ENCODE measurements at regions not wholly inside any gene's neighbourhood (a gene's known extent, or its start where the extent isn't known, plus 50 kb on each side); places are given as distances from the start of the nearest gene placed in this dataset.

DNA sequence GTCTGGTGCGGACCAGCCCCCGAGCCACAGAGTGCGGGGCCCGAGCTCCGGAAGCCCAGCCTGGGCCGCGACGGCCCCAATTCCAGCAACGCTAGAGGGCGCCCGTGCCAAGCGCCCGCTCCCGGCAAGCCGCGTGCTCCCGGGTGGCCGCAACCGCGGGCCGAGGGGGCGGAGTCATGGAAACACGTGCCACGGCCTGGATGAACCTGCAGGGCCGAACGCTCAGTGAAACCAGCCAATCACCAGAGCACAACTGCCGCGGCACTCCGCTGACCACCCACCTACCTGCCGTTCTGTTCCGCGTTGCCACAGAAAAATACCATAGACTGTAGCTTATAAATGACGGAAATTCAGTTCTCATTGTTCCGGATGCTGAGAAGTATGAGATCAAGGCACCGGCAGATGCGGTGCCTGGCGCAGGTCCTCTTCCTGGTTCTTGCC is 85.7 kb upstream of the FOXC1 start:
- H3K9me3 ChIP-seq (ENCODE audit: control insufficient read depth, low read length), result no peaks in the 10 kb centered on the region
- H3K9ac ChIP-seq (ENCODE audit: extremely low read depth, low read length, poor library complexity, severe bottlenecking), result no peak overlapping the region
- Mint-ChIP-seq H3K4me3 (no peak overlapping the region), H3K9me3 (peaks cover 1% of the 10 kb centered on the region), H3K27me3 (ENCODE audit: insufficient read depth) (peaks cover 79% of the 10 kb centered on the region), H3K36me3 (ENCODE audit: low read depth) (no peaks in the 10 kb centered on the region), H3K4me1 (peaks cover 13% of the 10 kb centered on the region), H3K27ac (no peak overlapping the region)
- peaks cover 58% of the 10 kb centered on the region for H3K27me3 ChIP-seq (ENCODE audit: control insufficient read depth, insufficient read depth, low read length, poor library complexity, severe bottlenecking)
- 55 to 58% methylated on average over 14 to 37 of the region's 37 CpGs for WGBS, 2 experiments (ENCODE audit: insufficient coverage in 1 of 2, insufficient read length in 1 of 2)
- no peak overlapping the region for H3K4me3 ChIP-seq (ENCODE audit: low read length)
- H3K36me3 ChIP-seq (ENCODE audit: control insufficient read depth, insufficient read depth, low read length), result no peaks in the 10 kb centered on the region
- TF ChIP-seq CTCF (conservative IDR thresholded peaks at IDR 0.05), result peak; percentile 94
- H3K4me1 ChIP-seq (ENCODE audit: control insufficient read depth, insufficient read depth, low read length), result peaks cover 7% of the 10 kb centered on the region
- DNase-seq, result peak; percentile 94
- no peak overlapping the region for H3K27ac ChIP-seq (ENCODE audit: low read depth, low read length)

- H3K27me3 Mint-ChIP-seq (ENCODE audit: insufficient read depth), result peaks cover 78% of the 10 kb centered on the region
- H3K4me3 Mint-ChIP-seq, result no peak overlapping the region
- Histone ChIP-seq H3K4me3 (ENCODE audit: low read length) (no peak overlapping the region), H3K27me3 (ENCODE audit: control insufficient read depth, insufficient read depth, low read length, poor library complexity, severe bottlenecking) (peaks cover 64% of the 10 kb centered on the region), H3K9me3 (ENCODE audit: control insufficient read depth, low read length) (no peaks in the 10 kb centered on the region), H3K4me1 (ENCODE audit: control insufficient read depth, insufficient read depth, low read length) (peaks cover 7% of the 10 kb centered on the region), H3K9ac (ENCODE audit: extremely low read depth, low read length, poor library complexity, severe bottlenecking) (no peak overlapping the region), H3K27ac (ENCODE audit: low read depth, low read length) (no peak overlapping the region), H3K36me3 (ENCODE audit: control insufficient read depth, insufficient read depth, low read length) (no peaks in the 10 kb centered on the region)
- DNase-seq, result no peak
- 92 to 96% methylated on average over 8 to 14 of the region's 14 CpGs for WGBS, 2 experiments (ENCODE audit: insufficient coverage in 1 of 2, insufficient read length in 1 of 2)
- H3K4me1 Mint-ChIP-seq, result peaks cover 13% of the 10 kb centered on the region
- TF ChIP-seq CTCF (conservative IDR thresholded peaks at IDR 0.05), result peak; percentile 23
- no peak overlapping the region for H3K27ac Mint-ChIP-seq
- H3K9me3 Mint-ChIP-seq, result peaks cover 1% of the 10 kb centered on the region
- H3K36me3 Mint-ChIP-seq (ENCODE audit: low read depth), result no peaks in the 10 kb centered on the region
Measured at GRCh38 chr6:1525364-1526038, 84.2 kb upstream of the FOXC1 start.

GRCh38 chr6:1526398-1527072 is 83.2 kb upstream of the FOXC1 start:
- WGBS, 2 experiments (ENCODE audit: insufficient coverage in 1 of 2, insufficient read length in 1 of 2), result 86 to 90% methylated on average over 9 to 12 of the region's 12 CpGs
- Mint-ChIP-seq H3K9me3 (peaks cover 1% of the 10 kb centered on the region), H3K27me3 (ENCODE audit: insufficient read depth) (peaks cover 73% of the 10 kb centered on the region), H3K27ac (no peak overlapping the region), H3K36me3 (ENCODE audit: low read depth) (no peaks in the 10 kb centered on the region), H3K4me1 (peaks cover 12% of the 10 kb centered on the region), H3K4me3 (no peak overlapping the region)
- no peak for TF ChIP-seq CTCF (conservative IDR thresholded peaks at IDR 0.05)
- Histone ChIP-seq H3K9ac (ENCODE audit: extremely low read depth, low read length, poor library complexity, severe bottlenecking) (no peak overlapping the region), H3K27me3 (ENCODE audit: control insufficient read depth, insufficient read depth, low read length, poor library complexity, severe bottlenecking) (peaks cover 62% of the 10 kb centered on the region), H3K36me3 (ENCODE audit: control insufficient read depth, insufficient read depth, low read length) (no peaks in the 10 kb centered on the region), H3K9me3 (ENCODE audit: control insufficient read depth, low read length) (no peaks in the 10 kb centered on the region), H3K4me3 (ENCODE audit: low read length) (no peak overlapping the region), H3K27ac (ENCODE audit: low read depth, low read length) (no peak overlapping the region), H3K4me1 (ENCODE audit: control insufficient read depth, insufficient read depth, low read length) (peaks cover 6% of the 10 kb centered on the region)
- no peak for DNase-seq
